ENCODE measurements at regions not wholly inside any gene's neighbourhood (a gene's known extent, or its start where the extent isn't known, plus 50 kb on each side); places are given as distances from the start of the nearest gene placed in this dataset.
"Not testable (repeated sequence)": the region's sequence is repeated elsewhere in the genome, so short reads cannot be mapped to it uniquely, and the experiment has no call there.

DNA sequence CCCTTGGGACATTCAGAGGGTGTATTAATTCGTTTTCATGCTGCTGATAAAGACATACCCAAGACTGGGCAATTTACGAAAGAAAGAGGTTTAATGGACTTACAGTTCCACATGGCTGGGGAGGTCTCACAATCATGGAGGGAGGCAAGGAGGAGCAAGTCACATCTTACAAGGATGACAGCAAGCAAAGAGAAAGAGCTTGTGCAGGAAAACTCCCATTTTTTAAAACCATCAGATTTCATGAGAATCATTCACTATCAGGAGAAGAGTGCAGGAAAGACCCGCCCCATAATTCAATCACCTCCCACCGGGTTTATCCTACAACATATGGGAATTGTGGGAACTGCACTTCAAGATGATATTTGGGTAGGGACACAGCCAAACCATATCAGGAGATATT is 367.1 kb upstream of the SLC35B3 start:
- TF ChIP-seq CTCF (IDR thresholded peaks at IDR 0.05 in 4 of 5, conservative IDR thresholded peaks at IDR 0.05 in 1 of 5); POLR2A (IDR thresholded peaks at IDR 0.05): not testable (repeated sequence)

Measured in gastrocnemius medialis (tissue), 4 donors.